ENCODE measurements at regions not wholly inside any gene's neighbourhood (a gene's known extent, or its start where the extent isn't known, plus 50 kb on each side); places are given as distances from the start of the nearest gene placed in this dataset.
A peak's percentile ranks its signal among the peaks of the same experiment; 100 is the strongest.

DNA sequence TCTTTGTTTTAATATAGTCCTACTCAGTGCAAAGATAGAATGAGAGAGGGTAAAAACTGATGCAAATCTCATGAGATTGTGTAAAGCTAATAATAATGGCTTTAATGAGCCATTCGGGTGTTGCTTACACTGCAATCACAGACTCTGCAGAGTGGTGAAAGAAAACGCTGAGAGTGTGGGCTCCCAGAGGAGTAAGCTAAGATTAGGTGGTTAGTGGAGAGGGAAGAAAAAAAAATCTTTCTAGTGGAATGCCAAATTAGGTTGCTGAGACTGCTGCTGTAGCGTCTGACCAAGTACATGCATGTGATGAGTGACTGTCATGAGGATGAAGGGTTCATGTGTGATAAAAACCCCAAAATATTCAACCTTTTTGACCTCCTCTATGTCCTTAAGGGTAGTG is 645.9 kb upstream of the ADGRL4 start:
- no peaks in the 10 kb centered on the region for H3K36me3 Mint-ChIP-seq (ENCODE audit: insufficient read depth, unreplicated experiment)
- ChIA-PET CTCF (no interaction called here), POLR2A (no interaction called here)
- no peak overlapping the region for H3K27ac Mint-ChIP-seq (ENCODE audit: unreplicated experiment)
- BruUV-seq (replicated peaks) = no TSS peak
- no peaks in the 10 kb centered on the region for H3K27me3 ChIP-seq (replicated peaks; ENCODE audit: control insufficient read depth, insufficient read depth, low read length)
- no peak for DNase-seq
- no peak overlapping the region for H3K4me3 Mint-ChIP-seq (ENCODE audit: unreplicated experiment)
- H3K9me3 Mint-ChIP-seq (ENCODE audit: unreplicated experiment) = no peaks in the 10 kb centered on the region
- no peaks in the 10 kb centered on the region for H3K4me1 ChIP-seq
- H3K36me3 ChIP-seq (ENCODE audit: control insufficient read depth, insufficient read depth, low read length) = no peaks in the 10 kb centered on the region
- no peaks in the 10 kb centered on the region for H3K4me1 Mint-ChIP-seq (ENCODE audit: low read depth, unreplicated experiment)
- no peaks in the 10 kb centered on the region for H3K9me3 ChIP-seq
- TF ChIP-seq, protein P1, sequence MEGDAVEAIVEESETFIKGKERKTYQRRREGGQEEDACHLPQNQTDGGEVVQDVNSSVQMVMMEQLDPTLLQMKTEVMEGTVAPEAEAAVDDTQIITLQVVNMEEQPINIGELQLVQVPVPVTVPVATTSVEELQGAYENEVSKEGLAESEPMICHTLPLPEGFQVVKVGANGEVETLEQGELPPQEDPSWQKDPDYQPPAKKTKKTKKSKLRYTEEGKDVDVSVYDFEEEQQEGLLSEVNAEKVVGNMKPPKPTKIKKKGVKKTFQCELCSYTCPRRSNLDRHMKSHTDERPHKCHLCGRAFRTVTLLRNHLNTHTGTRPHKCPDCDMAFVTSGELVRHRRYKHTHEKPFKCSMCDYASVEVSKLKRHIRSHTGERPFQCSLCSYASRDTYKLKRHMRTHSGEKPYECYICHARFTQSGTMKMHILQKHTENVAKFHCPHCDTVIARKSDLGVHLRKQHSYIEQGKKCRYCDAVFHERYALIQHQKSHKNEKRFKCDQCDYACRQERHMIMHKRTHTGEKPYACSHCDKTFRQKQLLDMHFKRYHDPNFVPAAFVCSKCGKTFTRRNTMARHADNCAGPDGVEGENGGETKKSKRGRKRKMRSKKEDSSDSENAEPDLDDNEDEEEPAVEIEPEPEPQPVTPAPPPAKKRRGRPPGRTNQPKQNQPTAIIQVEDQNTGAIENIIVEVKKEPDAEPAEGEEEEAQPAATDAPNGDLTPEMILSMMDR (IDR thresholded peaks at IDR 0.05; ENCODE audit: insufficient read depth in 1 of 2, low read depth in 1 of 2, low read length in 1 of 2, severe bottlenecking in 1 of 2, unreplicated experiment in 1 of 2) = no peak
- H3K4me3 ChIP-seq (ENCODE audit: low read depth, low read length) = no peak overlapping the region
- no peaks in the 10 kb centered on the region for H3K27me3 Mint-ChIP-seq (ENCODE audit: insufficient read depth, unreplicated experiment)
- intact Hi-C loops (cut with micrococcal nuclease; ENCODE audit: unreplicated experiment) = no loop called here

DNA sequence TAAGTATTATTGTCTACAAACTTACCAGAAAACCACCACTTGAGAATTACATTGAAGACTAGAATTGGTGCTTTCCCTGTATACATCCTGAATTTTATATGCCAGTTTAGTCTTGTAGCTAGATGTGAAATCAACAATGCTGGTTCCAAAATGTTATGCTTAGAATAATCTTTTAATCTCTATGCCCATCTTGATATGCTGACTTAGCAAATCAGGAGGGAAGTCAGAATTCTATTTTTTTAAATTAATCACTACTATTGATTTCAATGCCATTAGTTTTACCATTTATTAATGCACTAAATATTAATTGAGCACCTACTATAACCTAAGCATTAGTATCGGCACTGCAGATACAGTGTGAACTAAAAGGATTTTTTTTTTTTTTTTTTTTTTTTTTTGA is 641.6 kb upstream of the ADGRL4 start:
- no peaks in the 10 kb centered on the region for H3K9me3 ChIP-seq
- DNase-seq = no peak
- Mint-ChIP-seq H3K27me3 (ENCODE audit: insufficient read depth, unreplicated experiment) (no peaks in the 10 kb centered on the region), H3K36me3 (ENCODE audit: insufficient read depth, unreplicated experiment) (no peaks in the 10 kb centered on the region), H3K9me3 (ENCODE audit: unreplicated experiment) (no peaks in the 10 kb centered on the region), H3K4me1 (ENCODE audit: low read depth, unreplicated experiment) (no peaks in the 10 kb centered on the region), H3K27ac (ENCODE audit: unreplicated experiment) (no peak overlapping the region), H3K4me3 (ENCODE audit: unreplicated experiment) (no peak overlapping the region)
- H3K4me1 ChIP-seq = no peaks in the 10 kb centered on the region
- H3K4me3 ChIP-seq (ENCODE audit: low read depth, low read length) = no peak overlapping the region
- CTCF ChIA-PET = no interaction called here
- intact Hi-C loops (cut with micrococcal nuclease; ENCODE audit: unreplicated experiment) = no loop called here
- TF ChIP-seq, protein P1 (IDR thresholded peaks at IDR 0.05; ENCODE audit: insufficient read depth in 1 of 2, low read depth in 1 of 2, low read length in 1 of 2, severe bottlenecking in 1 of 2, unreplicated experiment in 1 of 2) = no peak
- no peaks in the 10 kb centered on the region for H3K36me3 ChIP-seq (ENCODE audit: control insufficient read depth, insufficient read depth, low read length)
- H3K27me3 ChIP-seq (replicated peaks; ENCODE audit: control insufficient read depth, insufficient read depth, low read length) = no peaks in the 10 kb centered on the region
- POLR2A ChIA-PET = no interaction called here
- no TSS peak for BruUV-seq (replicated peaks)

DNA sequence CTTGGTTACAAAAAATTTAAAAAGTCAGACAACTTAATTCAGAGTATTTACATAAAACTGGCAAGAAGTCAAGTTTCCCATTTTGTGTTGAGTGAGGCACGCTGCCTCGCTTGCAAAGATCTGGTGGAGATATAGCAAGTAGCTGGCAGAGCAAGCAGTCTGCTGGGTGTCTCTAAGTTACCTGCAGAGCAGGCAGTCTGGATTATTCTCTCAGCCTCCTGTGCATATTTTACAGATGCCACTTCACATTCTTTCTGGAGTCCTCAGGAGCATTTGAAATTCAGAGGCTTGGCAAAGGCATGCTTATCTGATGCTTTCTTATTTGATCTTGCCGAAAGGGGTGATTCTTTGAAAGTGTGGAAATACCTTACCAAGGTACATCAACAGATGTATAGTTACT is 640.4 kb upstream of the ADGRL4 start:
- H3K36me3 ChIP-seq (ENCODE audit: control insufficient read depth, insufficient read depth, low read length) = no peaks in the 10 kb centered on the region
- Mint-ChIP-seq H3K27me3 (ENCODE audit: insufficient read depth, unreplicated experiment) (no peaks in the 10 kb centered on the region), H3K27ac (ENCODE audit: unreplicated experiment) (no peak overlapping the region), H3K4me1 (ENCODE audit: low read depth, unreplicated experiment) (no peaks in the 10 kb centered on the region), H3K36me3 (ENCODE audit: insufficient read depth, unreplicated experiment) (no peaks in the 10 kb centered on the region), H3K4me3 (ENCODE audit: unreplicated experiment) (no peak overlapping the region), H3K9me3 (ENCODE audit: unreplicated experiment) (no peaks in the 10 kb centered on the region)
- TF ChIP-seq, protein P1 (IDR thresholded peaks at IDR 0.05; ENCODE audit: insufficient read depth in 1 of 2, low read depth in 1 of 2, low read length in 1 of 2, severe bottlenecking in 1 of 2, unreplicated experiment in 1 of 2) = no peak
- intact Hi-C loops (cut with micrococcal nuclease; ENCODE audit: unreplicated experiment) = no loop called here
- POLR2A ChIA-PET = no interaction called here
- H3K4me1 ChIP-seq = no peaks in the 10 kb centered on the region
- H3K27me3 ChIP-seq (replicated peaks; ENCODE audit: control insufficient read depth, insufficient read depth, low read length) = no peaks in the 10 kb centered on the region
- no peaks in the 10 kb centered on the region for H3K9me3 ChIP-seq
- peak; percentile 16 to 32 for DNase-seq
- no TSS peak for BruUV-seq (replicated peaks)
- CTCF ChIA-PET = no interaction called here
- H3K4me3 ChIP-seq (ENCODE audit: low read depth, low read length) = no peak overlapping the region

All from Caco-2 (cell line).